T-helper 2 cell treated with Interferon-gamma antibody and Interleukin-4, amounts not matched to agents 5 μg/mL and 100 μg/mL, for 36 hours (primary cell): ENCODE measurements at regions not wholly inside any gene's neighbourhood (a gene's known extent, or its start where the extent isn't known, plus 50 kb on each side); places are given as distances from the start of the nearest gene placed in this dataset.

Experiments
- DNase-seq: peaks from one replicate; pipeline ENCODE4 v3.0.0; 2021; ENCODE audit warnings: low spot score
- H3K27ac Mint-ChIP-seq: one replicate; pipeline ENCODE4 v1.8.0; 2021; ENCODE audit warnings: mild to moderate bottlenecking, mixed read lengths
- H3K27me3 Mint-ChIP-seq: one replicate; pipeline ENCODE4 v1.8.0; 2021; ENCODE audit warnings: low read depth, mixed read lengths
- H3K36me3 Mint-ChIP-seq: one replicate; pipeline ENCODE4 v1.8.0; 2021; ENCODE audit warnings: low read depth, mixed read lengths
- H3K4me1 Mint-ChIP-seq: one replicate; pipeline ENCODE4 v1.8.0; 2021; ENCODE audit warnings: low read depth, mixed read lengths
- H3K4me3 Mint-ChIP-seq: one replicate; pipeline ENCODE4 v1.8.0; 2022; ENCODE audit warnings: mild to moderate bottlenecking, moderate library complexity, mixed read lengths
- H3K9me3 Mint-ChIP-seq: one replicate; pipeline ENCODE4 v1.8.0; 2021; ENCODE audit warnings: mixed read lengths

DNA sequence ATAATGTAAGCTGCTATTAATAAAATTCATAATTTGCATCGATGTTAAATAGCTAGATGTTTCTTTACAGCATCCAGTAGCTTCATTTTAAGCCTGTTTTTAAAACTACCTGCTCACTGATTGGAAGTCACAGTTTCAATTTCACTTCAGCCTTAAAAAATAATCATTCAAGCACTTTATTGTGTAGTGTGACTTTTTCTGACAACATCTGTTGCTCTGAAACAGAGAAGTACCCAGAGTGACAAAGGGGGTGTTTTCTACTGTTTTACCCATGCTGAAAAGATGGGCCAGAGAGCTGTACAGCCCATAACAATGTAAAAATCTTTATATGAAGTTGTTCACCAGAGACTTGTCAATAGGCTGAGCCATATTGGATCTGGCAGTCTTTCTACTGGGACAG, 437.2 kb downstream of the MDFIC start:
- H3K27me3 Mint-ChIP-seq, result no peaks in the 10 kb centered on the region

DNA sequence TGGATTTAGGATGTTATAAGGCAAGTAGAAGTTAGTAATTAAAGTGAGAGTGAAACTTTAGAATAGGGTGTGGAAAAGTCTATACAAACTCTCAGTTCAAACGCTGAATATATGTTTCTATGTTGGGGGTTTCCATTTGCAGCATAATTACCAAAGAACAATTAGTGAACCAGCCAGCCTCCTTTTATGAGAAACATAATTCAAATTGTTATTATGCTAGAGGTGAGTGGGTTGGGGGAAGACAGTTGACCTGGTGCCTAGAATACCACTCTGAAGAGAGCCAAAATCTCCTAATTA, 435.8 kb downstream of the MDFIC start:
- Mint-ChIP-seq H3K9me3 (no peaks in the 10 kb centered on the region), H3K4me3 (no peak overlapping the region), H3K36me3 (no peaks in the 10 kb centered on the region), H3K27ac (no peak overlapping the region), H3K27me3 (no peaks in the 10 kb centered on the region), H3K4me1 (no peaks in the 10 kb centered on the region)
- DNase-seq, result no peak

More for the DNA sequence above, 437.2 kb downstream of the MDFIC start:
- no peak overlapping the region for H3K4me3 Mint-ChIP-seq
- H3K4me1 Mint-ChIP-seq, result no peaks in the 10 kb centered on the region
- H3K27ac Mint-ChIP-seq, result no peak overlapping the region
- no peaks in the 10 kb centered on the region for H3K9me3 Mint-ChIP-seq
- H3K36me3 Mint-ChIP-seq, result no peaks in the 10 kb centered on the region
- DNase-seq, result no peak

DNA sequence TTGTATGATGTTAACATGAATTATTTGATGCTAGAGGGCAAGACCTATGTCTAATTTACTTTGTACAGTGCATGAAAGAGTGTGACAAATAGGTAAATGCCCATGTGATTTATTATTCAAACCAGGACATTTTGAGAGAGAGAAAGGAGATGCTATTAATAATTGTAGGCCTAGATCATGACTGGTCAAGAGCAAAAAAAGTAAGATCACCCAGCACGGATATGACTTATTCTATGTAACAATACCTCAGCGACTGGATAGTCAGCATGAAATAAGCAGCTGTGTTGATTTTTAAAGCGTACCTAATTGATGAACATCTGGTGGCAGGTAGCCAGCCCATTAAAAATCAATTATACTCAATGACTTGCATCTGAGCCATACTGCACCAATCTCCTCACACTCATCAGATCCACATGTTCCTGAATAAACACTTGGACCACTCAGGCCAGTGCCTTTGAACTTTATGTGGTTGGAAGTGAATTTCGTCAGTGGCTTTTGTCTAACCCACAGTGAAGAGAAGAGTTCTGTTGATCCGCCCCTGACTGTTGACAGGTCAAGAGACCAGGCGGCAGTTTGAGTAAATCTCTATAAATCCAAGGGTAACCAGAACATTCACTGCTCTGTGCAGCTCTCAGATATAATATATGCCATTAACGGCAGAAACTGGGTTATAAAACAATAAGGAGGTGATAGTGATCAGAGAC, 435.3 kb downstream of the MDFIC start:
- H3K36me3 Mint-ChIP-seq, result no peaks in the 10 kb centered on the region

DNA sequence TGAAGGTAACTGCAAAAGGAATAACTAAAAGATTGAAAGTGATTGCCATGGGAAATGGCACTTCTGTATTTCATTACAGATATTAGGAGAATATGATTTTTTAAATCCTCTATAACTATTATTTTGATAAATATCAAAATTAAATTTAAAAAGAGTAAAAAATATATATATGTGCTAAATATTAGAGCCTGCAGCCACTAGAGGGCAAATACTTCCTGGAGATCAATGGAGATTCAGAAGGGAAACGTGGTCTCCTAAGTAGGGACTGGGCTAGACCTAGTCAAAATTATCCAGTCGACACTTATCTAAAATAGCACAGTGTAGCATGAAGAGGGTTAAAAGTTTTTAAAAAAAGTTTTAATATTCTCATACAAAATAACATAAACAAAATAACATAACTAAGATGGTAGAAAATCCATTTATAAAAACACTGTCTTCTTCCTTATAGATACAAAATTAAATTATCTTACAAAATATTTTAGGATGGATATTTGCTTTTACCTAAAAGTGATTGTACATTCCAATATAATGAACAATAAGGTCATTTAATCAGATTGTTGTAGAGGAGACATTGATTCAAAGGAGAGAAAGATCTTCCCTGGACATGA, 434.3 kb downstream of the MDFIC start:
- Mint-ChIP-seq H3K27me3 (peaks cover 2% of the 10 kb centered on the region), H3K36me3 (no peaks in the 10 kb centered on the region), H3K27ac (no peak overlapping the region), H3K4me3 (no peak overlapping the region), H3K9me3 (no peaks in the 10 kb centered on the region), H3K4me1 (no peaks in the 10 kb centered on the region)
- no peak for DNase-seq

More for the DNA sequence above, 435.3 kb downstream of the MDFIC start:
- no peaks in the 10 kb centered on the region for H3K9me3 Mint-ChIP-seq
- H3K4me1 Mint-ChIP-seq, result no peaks in the 10 kb centered on the region
- H3K4me3 Mint-ChIP-seq, result no peak overlapping the region
- DNase-seq, result no peak
- no peaks in the 10 kb centered on the region for H3K27me3 Mint-ChIP-seq
- no peak overlapping the region for H3K27ac Mint-ChIP-seq

DNA sequence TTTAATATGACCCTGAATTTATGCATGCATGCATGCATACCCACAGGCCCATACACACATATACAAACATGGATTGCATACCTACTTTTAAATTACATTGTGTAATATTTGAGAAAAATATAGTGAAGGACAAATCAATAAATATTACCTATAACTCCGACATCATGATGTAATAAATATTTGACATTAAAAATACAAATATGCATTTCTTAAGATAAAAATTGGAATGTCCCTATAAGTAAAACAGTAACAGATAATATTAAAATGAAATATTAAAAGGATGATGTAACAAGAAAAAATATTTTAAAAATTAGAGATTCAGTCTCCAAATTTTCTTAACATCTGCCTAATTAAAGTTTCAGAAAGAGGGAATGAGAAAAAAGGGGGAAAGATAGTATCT, 433.0 kb downstream of the MDFIC start:
- Mint-ChIP-seq H3K4me1 (no peaks in the 10 kb centered on the region), H3K9me3 (no peaks in the 10 kb centered on the region)
- no peak for DNase-seq

DNA sequence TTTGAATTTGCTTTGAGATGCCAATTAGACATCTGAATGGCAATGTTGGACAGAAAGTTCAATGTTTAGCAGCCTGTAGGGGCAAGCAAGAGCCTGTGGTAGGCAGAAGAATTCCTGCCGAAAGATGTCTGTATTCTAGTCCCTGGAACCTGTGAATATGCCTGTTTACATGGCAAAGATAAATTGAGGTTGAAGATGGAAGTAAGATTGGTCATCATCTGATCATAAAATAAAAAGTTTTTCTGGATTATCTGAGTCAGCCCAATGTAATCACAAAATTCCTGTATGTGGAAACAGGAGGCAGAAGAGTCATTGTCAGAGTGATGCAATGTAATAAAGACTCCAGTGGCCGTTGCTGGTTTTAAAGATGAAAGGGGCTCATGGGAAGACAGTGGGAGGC, 430.5 kb downstream of the MDFIC start:
- H3K27ac Mint-ChIP-seq, result no peak overlapping the region
- peaks cover 2% of the 10 kb centered on the region for H3K27me3 Mint-ChIP-seq
- no peaks in the 10 kb centered on the region for H3K9me3 Mint-ChIP-seq
- H3K36me3 Mint-ChIP-seq, result no peaks in the 10 kb centered on the region
- H3K4me3 Mint-ChIP-seq, result no peak overlapping the region
- H3K4me1 Mint-ChIP-seq, result no peaks in the 10 kb centered on the region
- DNase-seq, result no peak

More for the DNA sequence above, 433.0 kb downstream of the MDFIC start:
- Mint-ChIP-seq H3K27me3 (peaks cover 2% of the 10 kb centered on the region), H3K27ac (no peak overlapping the region), H3K4me3 (no peak overlapping the region), H3K36me3 (no peaks in the 10 kb centered on the region)

DNA sequence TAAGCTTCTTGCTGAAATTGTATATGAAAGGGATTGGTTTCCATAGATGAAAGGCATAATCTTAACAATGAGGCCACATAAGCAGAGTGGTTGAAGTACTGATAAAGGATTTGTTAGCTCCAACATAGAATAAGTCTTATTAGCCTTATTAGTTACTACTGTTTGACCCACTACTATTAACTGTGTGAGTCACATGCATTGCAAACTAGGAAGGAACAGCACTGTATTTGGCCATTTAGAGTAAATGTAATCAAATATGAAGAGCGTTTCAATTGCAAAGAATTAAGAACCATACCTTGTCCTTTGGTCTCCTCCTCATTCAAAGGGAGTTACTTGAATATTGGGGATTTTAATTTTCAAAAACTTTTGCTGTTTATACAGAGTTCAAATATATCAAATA, 428.9 kb downstream of the MDFIC start:
- Mint-ChIP-seq H3K27ac (no peak overlapping the region), H3K36me3 (no peaks in the 10 kb centered on the region), H3K9me3 (no peaks in the 10 kb centered on the region), H3K4me1 (no peaks in the 10 kb centered on the region), H3K27me3 (peaks cover 5% of the 10 kb centered on the region), H3K4me3 (no peak overlapping the region)
- DNase-seq, result no peak

DNA sequence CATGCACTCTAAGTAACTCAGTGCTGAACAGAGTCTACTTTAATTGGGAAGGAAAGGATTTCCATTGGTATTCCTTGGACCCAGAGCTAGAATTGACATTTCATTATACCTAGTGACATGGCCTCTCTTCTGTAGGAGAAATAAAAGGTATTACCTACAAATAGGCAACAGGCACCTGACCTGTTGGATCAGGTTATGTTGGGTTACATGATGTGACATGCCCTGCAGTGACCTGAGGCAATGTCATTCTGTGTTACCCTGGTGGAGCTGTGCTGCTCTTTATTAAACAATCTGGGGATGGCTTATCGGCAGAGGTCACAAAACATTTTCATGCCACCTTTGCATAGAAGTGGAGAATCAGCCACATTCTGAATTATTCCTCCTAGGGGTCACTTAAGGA, 427.7 kb downstream of the MDFIC start:
- H3K4me3 Mint-ChIP-seq, result no peak overlapping the region
- no peak overlapping the region for H3K27ac Mint-ChIP-seq
- no peaks in the 10 kb centered on the region for H3K36me3 Mint-ChIP-seq
- H3K9me3 Mint-ChIP-seq, result no peaks in the 10 kb centered on the region
- H3K27me3 Mint-ChIP-seq, result peaks cover 5% of the 10 kb centered on the region
- no peaks in the 10 kb centered on the region for H3K4me1 Mint-ChIP-seq
- no peak for DNase-seq

DNA sequence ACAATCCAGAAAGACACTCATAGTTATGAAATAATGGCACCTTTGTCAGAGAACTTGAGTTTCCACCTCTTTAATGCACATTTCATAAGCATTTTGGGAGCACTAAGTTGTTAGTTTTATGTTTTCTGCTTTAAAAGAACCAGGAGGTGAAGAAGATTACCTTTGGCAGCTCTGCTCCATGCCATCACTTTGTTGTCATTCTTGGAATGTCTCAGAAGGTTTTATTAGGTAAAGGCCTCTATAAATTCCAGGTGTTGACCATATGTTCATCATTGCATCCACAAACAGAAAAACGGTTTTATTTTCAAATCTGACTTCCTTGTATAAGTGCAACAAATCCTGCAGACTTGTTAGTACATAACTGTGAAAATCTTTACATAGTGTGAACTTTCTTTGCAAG, 424.8 kb downstream of the MDFIC start:
- DNase-seq, result no peak
- no peaks in the 10 kb centered on the region for H3K4me1 Mint-ChIP-seq
- no peak overlapping the region for H3K27ac Mint-ChIP-seq
- H3K36me3 Mint-ChIP-seq, result no peaks in the 10 kb centered on the region
- H3K9me3 Mint-ChIP-seq, result no peaks in the 10 kb centered on the region
- no peak overlapping the region for H3K4me3 Mint-ChIP-seq
- peaks cover 3% of the 10 kb centered on the region for H3K27me3 Mint-ChIP-seq

DNA sequence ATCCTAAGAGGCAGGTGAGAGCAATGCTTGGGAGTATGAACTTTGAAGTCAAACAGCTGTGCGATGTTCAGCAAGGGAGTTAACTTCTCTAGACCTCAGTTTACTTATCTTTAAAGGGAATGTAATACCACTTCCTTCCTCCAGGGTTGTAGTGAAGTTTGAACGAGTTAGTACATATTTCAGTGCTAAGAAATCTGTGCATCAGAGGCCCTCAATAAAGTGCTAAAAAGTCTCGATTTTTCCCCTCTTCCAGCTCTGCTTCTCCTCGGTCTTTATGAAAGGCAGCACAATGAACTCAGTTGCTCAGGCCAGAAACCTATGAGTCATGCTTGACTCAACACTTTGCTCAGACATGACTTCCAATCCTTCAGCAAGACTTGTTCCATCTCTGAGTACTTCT, 418.9 kb downstream of the MDFIC start:
- no peaks in the 10 kb centered on the region for H3K4me1 Mint-ChIP-seq
- H3K36me3 Mint-ChIP-seq, result no peaks in the 10 kb centered on the region
- H3K4me3 Mint-ChIP-seq, result no peak overlapping the region
- no peak for DNase-seq
- H3K27me3 Mint-ChIP-seq, result peaks cover 2% of the 10 kb centered on the region
- H3K27ac Mint-ChIP-seq, result no peak overlapping the region
- no peaks in the 10 kb centered on the region for H3K9me3 Mint-ChIP-seq

DNA sequence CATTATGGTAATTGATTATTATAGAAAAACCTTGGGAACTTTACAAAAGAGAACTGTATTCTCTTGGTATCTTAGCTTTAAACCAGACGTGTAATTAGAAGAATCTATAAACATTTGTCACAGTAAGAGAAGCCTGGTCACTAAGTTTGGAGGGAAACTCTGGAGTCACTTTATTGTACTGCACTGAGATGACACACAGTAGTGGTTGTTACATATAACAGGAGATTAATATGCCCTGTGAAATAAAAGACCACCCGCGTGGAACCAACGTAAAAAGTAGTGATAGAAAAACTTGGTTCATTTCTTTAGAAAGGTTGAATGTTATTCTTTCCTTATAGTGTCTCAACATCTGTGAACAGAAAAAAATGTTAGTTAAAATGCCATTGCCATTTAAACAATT, 416.1 kb downstream of the MDFIC start:
- Mint-ChIP-seq H3K27me3 (peaks cover 2% of the 10 kb centered on the region), H3K9me3 (no peaks in the 10 kb centered on the region), H3K4me1 (no peaks in the 10 kb centered on the region), H3K27ac (no peak overlapping the region), H3K4me3 (no peak overlapping the region), H3K36me3 (no peaks in the 10 kb centered on the region)
- no peak for DNase-seq

DNA sequence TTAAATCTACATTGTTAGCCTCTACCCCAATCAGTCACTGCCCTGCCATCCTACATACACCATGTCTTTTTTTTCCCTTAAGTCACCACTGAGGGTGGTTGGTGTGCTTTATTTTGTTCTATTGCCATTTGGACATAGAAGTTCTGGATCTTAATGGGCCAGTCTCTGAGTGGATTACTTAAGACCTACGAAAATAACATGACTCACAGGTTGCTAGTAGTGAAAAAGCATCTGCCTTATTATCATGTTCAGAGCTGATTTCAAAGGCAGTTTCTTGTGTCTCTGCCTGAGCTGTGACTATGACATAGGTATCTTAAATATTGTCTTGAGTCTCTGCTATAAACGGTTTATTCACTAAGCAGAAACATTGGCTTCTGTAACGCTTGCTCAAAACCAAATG, 410.8 kb downstream of the MDFIC start:
- no peaks in the 10 kb centered on the region for H3K9me3 Mint-ChIP-seq
- H3K36me3 Mint-ChIP-seq, result no peaks in the 10 kb centered on the region
- no peak for DNase-seq
- H3K4me3 Mint-ChIP-seq, result no peak overlapping the region
- H3K27me3 Mint-ChIP-seq, result peaks cover 2% of the 10 kb centered on the region
- no peak overlapping the region for H3K27ac Mint-ChIP-seq
- H3K4me1 Mint-ChIP-seq, result no peaks in the 10 kb centered on the region

DNA sequence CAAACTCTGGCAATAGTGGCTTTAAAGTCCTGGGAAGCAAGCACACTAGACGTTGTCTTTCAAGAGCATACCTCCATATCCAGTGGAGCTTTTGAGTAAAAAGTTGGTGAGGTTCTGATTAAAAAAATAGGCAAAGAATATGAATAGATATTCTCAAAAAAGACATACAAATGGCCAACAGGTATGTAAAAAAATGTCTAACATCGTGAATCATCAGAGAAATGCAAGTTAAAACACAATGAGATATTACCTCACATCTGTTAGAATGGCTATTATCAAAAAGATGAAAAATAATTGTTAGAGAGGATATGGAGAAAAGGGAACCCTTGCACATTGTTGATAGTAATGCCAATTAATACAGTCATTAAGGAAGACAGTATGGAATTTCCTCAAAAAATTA, 407.1 kb downstream of the MDFIC start:
- Mint-ChIP-seq H3K4me1 (no peaks in the 10 kb centered on the region), H3K27ac (no peak overlapping the region), H3K4me3 (no peak overlapping the region), H3K36me3 (no peaks in the 10 kb centered on the region), H3K9me3 (no peaks in the 10 kb centered on the region), H3K27me3 (no peaks in the 10 kb centered on the region)
- no peak for DNase-seq

DNA sequence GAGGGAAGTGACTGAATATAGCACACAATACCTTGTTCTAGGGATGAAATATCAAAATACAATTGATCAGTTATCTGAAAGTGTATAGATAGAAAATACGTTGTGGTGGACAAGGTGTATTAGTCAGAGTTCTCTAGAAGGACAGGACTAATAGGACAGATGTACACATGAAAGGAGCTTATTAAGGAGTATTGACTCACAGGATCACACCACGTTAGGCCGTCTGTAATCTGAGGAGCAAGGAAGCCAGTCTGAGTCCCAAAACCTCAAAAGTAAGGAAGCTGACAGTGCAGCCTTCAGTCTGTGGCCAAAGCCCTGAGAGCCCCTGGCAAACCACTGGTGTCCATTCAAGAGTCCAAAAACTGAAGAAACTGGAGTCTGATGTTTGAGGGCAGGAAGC, 406.1 kb downstream of the MDFIC start:
- no peak overlapping the region for H3K27ac Mint-ChIP-seq
- no peak overlapping the region for H3K4me3 Mint-ChIP-seq
- no peaks in the 10 kb centered on the region for H3K9me3 Mint-ChIP-seq
- H3K27me3 Mint-ChIP-seq, result no peaks in the 10 kb centered on the region
- no peak for DNase-seq
- H3K36me3 Mint-ChIP-seq, result no peaks in the 10 kb centered on the region
- no peaks in the 10 kb centered on the region for H3K4me1 Mint-ChIP-seq

DNA sequence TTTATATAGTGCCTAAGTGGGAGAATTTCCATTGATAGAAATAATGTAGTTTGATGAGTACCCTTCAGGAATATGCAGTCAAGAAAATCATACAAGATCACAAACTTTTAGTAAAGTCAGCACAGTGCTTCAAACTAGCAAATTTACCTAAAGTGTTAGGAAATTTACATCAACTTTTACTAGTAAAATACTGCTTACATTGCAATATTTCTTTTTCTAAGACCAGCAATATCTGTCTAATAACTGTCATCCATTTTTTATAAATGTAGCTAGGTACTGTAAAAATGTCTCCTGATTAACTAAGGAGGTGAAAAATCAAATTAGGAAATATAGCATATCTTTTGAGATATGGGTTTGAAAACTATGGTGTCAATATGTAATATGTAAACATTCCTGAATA, 405.4 kb downstream of the MDFIC start:
- no peak overlapping the region for H3K4me3 Mint-ChIP-seq
- H3K36me3 Mint-ChIP-seq, result no peaks in the 10 kb centered on the region

More for the DNA sequence above, 405.4 kb downstream of the MDFIC start:
- no peak for DNase-seq
- no peaks in the 10 kb centered on the region for H3K9me3 Mint-ChIP-seq
- no peak overlapping the region for H3K27ac Mint-ChIP-seq
- H3K27me3 Mint-ChIP-seq, result no peaks in the 10 kb centered on the region
- no peaks in the 10 kb centered on the region for H3K4me1 Mint-ChIP-seq
